HL-60 (cell line): ENCODE measurements at regions not wholly inside any gene's neighbourhood (a gene's known extent, or its start where the extent isn't known, plus 50 kb on each side); places are given as distances from the start of the nearest gene placed in this dataset.
A peak's percentile ranks its signal among the peaks of the same experiment; 100 is the strongest.
"Not testable (repeated sequence)": the region's sequence is repeated elsewhere in the genome, so short reads cannot be mapped to it uniquely, and the experiment has no call there.

Experiments
- GABPA ChIP-seq: IDR thresholded peaks from 2 replicates; pipeline ENCODE4 v1.6.1; 2012; ENCODE audit warnings: low read depth
- POLR2AphosphoS5 ChIP-seq: IDR thresholded peaks from 2 replicates; pipeline ENCODE4 v1.6.1; 2012; ENCODE audit warnings: low read depth
- SPI1 ChIP-seq: IDR thresholded peaks from 2 replicates; pipeline ENCODE4 v1.6.1; 2012; ENCODE audit warnings: low read depth, mild to moderate bottlenecking, borderline replicate concordance
- TF ChIP-seq, protein P1 (sequence below): IDR thresholded peaks from one replicate; pipeline ENCODE4 v1.5.1; 2011; ENCODE audit warnings: low read length, control low read depth, inconsistent platforms; ENCODE audit not compliant: insufficient read depth
- TF ChIP-seq, protein P2 (sequence below): IDR thresholded peaks from 2 replicates; pipeline ENCODE4 v1.6.1; 2012; ENCODE audit warnings: low read depth; ENCODE audit not compliant: insufficient replicate concordance

GRCh38 chr20:5386846-5387245 is 70.1 kb upstream of the PROKR2 start:
- TF ChIP-seq, protein P1, sequence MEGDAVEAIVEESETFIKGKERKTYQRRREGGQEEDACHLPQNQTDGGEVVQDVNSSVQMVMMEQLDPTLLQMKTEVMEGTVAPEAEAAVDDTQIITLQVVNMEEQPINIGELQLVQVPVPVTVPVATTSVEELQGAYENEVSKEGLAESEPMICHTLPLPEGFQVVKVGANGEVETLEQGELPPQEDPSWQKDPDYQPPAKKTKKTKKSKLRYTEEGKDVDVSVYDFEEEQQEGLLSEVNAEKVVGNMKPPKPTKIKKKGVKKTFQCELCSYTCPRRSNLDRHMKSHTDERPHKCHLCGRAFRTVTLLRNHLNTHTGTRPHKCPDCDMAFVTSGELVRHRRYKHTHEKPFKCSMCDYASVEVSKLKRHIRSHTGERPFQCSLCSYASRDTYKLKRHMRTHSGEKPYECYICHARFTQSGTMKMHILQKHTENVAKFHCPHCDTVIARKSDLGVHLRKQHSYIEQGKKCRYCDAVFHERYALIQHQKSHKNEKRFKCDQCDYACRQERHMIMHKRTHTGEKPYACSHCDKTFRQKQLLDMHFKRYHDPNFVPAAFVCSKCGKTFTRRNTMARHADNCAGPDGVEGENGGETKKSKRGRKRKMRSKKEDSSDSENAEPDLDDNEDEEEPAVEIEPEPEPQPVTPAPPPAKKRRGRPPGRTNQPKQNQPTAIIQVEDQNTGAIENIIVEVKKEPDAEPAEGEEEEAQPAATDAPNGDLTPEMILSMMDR, result not testable (repeated sequence)
- TF ChIP-seq SPI1, result peak; percentile 62
- TF ChIP-seq POLR2AphosphoS5, GABPA: not testable (repeated sequence)
- TF ChIP-seq, protein P2, sequence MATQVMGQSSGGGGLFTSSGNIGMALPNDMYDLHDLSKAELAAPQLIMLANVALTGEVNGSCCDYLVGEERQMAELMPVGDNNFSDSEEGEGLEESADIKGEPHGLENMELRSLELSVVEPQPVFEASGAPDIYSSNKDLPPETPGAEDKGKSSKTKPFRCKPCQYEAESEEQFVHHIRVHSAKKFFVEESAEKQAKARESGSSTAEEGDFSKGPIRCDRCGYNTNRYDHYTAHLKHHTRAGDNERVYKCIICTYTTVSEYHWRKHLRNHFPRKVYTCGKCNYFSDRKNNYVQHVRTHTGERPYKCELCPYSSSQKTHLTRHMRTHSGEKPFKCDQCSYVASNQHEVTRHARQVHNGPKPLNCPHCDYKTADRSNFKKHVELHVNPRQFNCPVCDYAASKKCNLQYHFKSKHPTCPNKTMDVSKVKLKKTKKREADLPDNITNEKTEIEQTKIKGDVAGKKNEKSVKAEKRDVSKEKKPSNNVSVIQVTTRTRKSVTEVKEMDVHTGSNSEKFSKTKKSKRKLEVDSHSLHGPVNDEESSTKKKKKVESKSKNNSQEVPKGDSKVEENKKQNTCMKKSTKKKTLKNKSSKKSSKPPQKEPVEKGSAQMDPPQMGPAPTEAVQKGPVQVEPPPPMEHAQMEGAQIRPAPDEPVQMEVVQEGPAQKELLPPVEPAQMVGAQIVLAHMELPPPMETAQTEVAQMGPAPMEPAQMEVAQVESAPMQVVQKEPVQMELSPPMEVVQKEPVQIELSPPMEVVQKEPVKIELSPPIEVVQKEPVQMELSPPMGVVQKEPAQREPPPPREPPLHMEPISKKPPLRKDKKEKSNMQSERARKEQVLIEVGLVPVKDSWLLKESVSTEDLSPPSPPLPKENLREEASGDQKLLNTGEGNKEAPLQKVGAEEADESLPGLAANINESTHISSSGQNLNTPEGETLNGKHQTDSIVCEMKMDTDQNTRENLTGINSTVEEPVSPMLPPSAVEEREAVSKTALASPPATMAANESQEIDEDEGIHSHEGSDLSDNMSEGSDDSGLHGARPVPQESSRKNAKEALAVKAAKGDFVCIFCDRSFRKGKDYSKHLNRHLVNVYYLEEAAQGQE, result not testable (repeated sequence)
